Loucy (cell line): ENCODE measurements at regions not wholly inside any gene's neighbourhood (a gene's known extent, or its start where the extent isn't known, plus 50 kb on each side); places are given as distances from the start of the nearest gene placed in this dataset.

Experiments used
- CTCF ChIP-seq: fragments of 200-600 bp; sonication (generic); conservative IDR thresholded peaks from 2 replicates; pipeline ENCODE4 v1.5.1; 2014; ENCODE audit warnings: mild to moderate bottlenecking, antibody characterized with exemption, low read length
- EZH2phosphoT487 ChIP-seq: fragments of 200-600 bp; IDR thresholded peaks from 2 replicates; pipeline ENCODE4 v1.6.1; 2018; ENCODE audit warnings: antibody characterized with exemption, mild to moderate bottlenecking, moderate library complexity, borderline replicate concordance

GRCh38 chr18:65628390-65628789 is 122.4 kb upstream of the CDH7 start:
- TF ChIP-seq CTCF (no peak), EZH2phosphoT487 (no peak)
